ENCODE measurements at regions not wholly inside any gene's neighbourhood (a gene's known extent, or its start where the extent isn't known, plus 50 kb on each side); places are given as distances from the start of the nearest gene placed in this dataset.

DNA sequence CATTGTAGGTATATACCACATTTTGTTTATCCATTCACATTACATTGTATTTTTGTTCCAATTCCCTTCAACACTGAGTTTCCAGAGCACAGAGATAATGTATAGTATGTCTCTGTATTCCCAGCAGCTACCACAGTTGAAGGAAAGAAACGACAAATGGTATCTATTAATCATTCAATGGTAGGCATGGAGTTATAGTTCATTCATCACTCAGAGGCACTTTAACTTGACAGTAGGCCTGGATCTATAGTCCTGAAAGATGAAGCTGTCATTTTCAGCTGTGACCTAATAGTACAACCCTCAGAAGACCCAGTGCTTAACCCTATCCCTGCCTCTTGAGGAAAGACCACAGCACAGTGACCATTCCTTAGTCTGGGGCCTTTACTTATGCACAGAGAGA, 163.0 kb upstream of the TMTC4 start:
- intact Hi-C loops (cut with micrococcal nuclease) = no loop called here
- no peak overlapping the region for H3K4me3 Mint-ChIP-seq (ENCODE audit: low read depth)
- H3K27me3 Mint-ChIP-seq (ENCODE audit: low read depth) = no peaks in the 10 kb centered on the region
- no peaks in the 10 kb centered on the region for H3K9me3 Mint-ChIP-seq
- no peak for DNase-seq (ENCODE audit: low spot score)
- no peaks in the 10 kb centered on the region for H3K36me3 Mint-ChIP-seq (ENCODE audit: low read depth)
- no peak overlapping the region for H3K27ac Mint-ChIP-seq
- H3K4me1 Mint-ChIP-seq (ENCODE audit: low read depth) = no peaks in the 10 kb centered on the region

- Mint-ChIP-seq H3K4me3 (ENCODE audit: low read depth) (no peak overlapping the region), H3K27ac (no peak overlapping the region), H3K27me3 (ENCODE audit: low read depth) (peaks cover 3% of the 10 kb centered on the region), H3K4me1 (ENCODE audit: low read depth) (no peaks in the 10 kb centered on the region), H3K9me3 (no peaks in the 10 kb centered on the region), H3K36me3 (ENCODE audit: low read depth) (no peaks in the 10 kb centered on the region)
- intact Hi-C loops (cut with micrococcal nuclease) = no loop called here
- DNase-seq (ENCODE audit: low spot score) = no peak
Measured at GRCh38 chr13:100836711-100837110, 162.1 kb upstream of the TMTC4 start.

DNA sequence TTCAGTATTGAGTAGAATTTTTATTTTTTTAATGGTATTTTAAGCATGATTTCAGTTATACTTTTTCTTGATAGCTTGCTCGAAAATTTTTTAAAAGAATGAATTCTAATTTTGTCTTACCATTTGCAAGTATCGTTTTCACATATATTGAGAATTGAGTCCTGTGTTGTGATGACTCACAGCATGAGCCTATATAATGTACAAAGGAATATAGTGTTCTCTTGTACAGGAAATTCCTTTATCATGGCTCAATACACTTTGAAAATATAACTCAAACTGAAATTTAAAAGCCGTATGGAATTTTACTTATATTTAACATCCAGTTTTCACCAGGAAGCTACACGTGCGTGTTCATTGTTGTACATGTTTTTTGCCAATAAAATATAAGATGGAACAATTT, 161.1 kb upstream of the TMTC4 start:
- Mint-ChIP-seq H3K9me3 (no peaks in the 10 kb centered on the region), H3K36me3 (ENCODE audit: low read depth) (no peaks in the 10 kb centered on the region), H3K4me3 (ENCODE audit: low read depth) (no peak overlapping the region), H3K27ac (no peak overlapping the region), H3K27me3 (ENCODE audit: low read depth) (peaks cover 3% of the 10 kb centered on the region), H3K4me1 (ENCODE audit: low read depth) (no peaks in the 10 kb centered on the region)
- no peak for DNase-seq (ENCODE audit: low spot score)
- intact Hi-C loops (cut with micrococcal nuclease) = no loop called here

- no peaks in the 10 kb centered on the region for H3K36me3 Mint-ChIP-seq (ENCODE audit: low read depth)
- no peaks in the 10 kb centered on the region for H3K9me3 Mint-ChIP-seq
- no peaks in the 10 kb centered on the region for H3K4me1 Mint-ChIP-seq (ENCODE audit: low read depth)
- no peak overlapping the region for H3K4me3 Mint-ChIP-seq (ENCODE audit: low read depth)
- intact Hi-C loops (cut with micrococcal nuclease) = no loop called here
- no peak overlapping the region for H3K27ac Mint-ChIP-seq
- no peak for DNase-seq (ENCODE audit: low spot score)
- peaks cover 6% of the 10 kb centered on the region for H3K27me3 Mint-ChIP-seq (ENCODE audit: low read depth)
Measured at GRCh38 chr13:100833427-100833826, 158.8 kb upstream of the TMTC4 start.

DNA sequence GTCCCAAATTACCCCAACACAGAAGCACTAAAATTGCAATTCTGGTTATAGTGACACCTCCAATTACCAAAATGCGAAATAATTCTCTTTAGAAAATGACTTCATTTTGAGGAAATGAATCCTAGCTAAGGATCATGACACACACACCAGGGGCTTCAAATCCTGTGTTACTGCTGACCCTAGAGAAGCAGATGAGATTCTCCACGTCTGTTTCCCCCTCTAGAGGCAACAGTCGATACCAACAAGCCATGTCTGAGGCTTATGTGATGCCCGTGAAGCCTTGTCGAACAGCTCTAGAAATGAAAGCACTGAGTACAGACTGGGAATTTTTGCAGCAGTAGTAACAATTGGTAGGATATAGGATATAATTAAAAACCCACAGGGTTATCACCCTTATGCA, 153.6 kb upstream of the TMTC4 start:
- intact Hi-C loops (cut with micrococcal nuclease) = no loop called here
- no peak for DNase-seq (ENCODE audit: low spot score)
- Mint-ChIP-seq H3K27me3 (ENCODE audit: low read depth) (peaks cover 10% of the 10 kb centered on the region), H3K4me3 (ENCODE audit: low read depth) (no peak overlapping the region), H3K9me3 (no peaks in the 10 kb centered on the region), H3K4me1 (ENCODE audit: low read depth) (no peaks in the 10 kb centered on the region), H3K36me3 (ENCODE audit: low read depth) (no peaks in the 10 kb centered on the region), H3K27ac (no peak overlapping the region)

- intact Hi-C loops (cut with micrococcal nuclease) = no loop called here
- peaks cover 10% of the 10 kb centered on the region for H3K27me3 Mint-ChIP-seq (ENCODE audit: low read depth)
- H3K4me1 Mint-ChIP-seq (ENCODE audit: low read depth) = no peaks in the 10 kb centered on the region
- no peaks in the 10 kb centered on the region for H3K9me3 Mint-ChIP-seq
- no peak overlapping the region for H3K27ac Mint-ChIP-seq
- DNase-seq (ENCODE audit: low spot score) = no peak
- no peaks in the 10 kb centered on the region for H3K36me3 Mint-ChIP-seq (ENCODE audit: low read depth)
- H3K4me3 Mint-ChIP-seq (ENCODE audit: low read depth) = no peak overlapping the region
Measured at GRCh38 chr13:100827489-100828176, 153.0 kb upstream of the TMTC4 start.

DNA sequence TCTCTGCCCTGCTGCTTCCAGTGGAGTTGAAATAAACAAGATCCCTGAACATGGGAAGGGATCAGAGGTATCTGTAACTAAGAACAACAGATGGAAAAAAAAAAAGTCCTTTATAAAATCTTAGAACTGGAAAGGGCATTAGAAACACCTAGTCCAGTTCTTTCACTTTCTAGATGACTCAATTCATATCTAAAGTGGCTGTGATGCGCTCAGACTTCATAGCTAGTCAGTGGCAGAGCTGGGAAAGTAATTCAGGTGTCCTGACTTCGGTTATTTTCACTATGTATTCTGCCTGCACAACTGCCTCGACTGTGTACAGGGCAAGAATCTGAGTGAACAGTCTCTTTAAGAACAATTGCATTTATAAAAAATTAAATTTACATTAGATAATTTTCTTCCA, 151.8 kb upstream of the TMTC4 start:
- H3K36me3 Mint-ChIP-seq (ENCODE audit: low read depth) = no peaks in the 10 kb centered on the region
- no peak overlapping the region for H3K27ac Mint-ChIP-seq
- H3K4me3 Mint-ChIP-seq (ENCODE audit: low read depth) = no peak overlapping the region
- H3K4me1 Mint-ChIP-seq (ENCODE audit: low read depth) = no peaks in the 10 kb centered on the region
- no peak for DNase-seq (ENCODE audit: low spot score)
- H3K27me3 Mint-ChIP-seq (ENCODE audit: low read depth) = peaks cover 7% of the 10 kb centered on the region
- intact Hi-C loops (cut with micrococcal nuclease) = no loop called here
- H3K9me3 Mint-ChIP-seq = no peaks in the 10 kb centered on the region

GRCh38 chr13:100825557-100825956, 151.0 kb upstream of the TMTC4 start:
- intact Hi-C loops (cut with micrococcal nuclease) = no loop called here
- Mint-ChIP-seq H3K4me3 (ENCODE audit: low read depth) (no peak overlapping the region), H3K27ac (no peak overlapping the region), H3K36me3 (ENCODE audit: low read depth) (no peaks in the 10 kb centered on the region), H3K27me3 (ENCODE audit: low read depth) (peaks cover 7% of the 10 kb centered on the region), H3K9me3 (no peaks in the 10 kb centered on the region), H3K4me1 (ENCODE audit: low read depth) (no peaks in the 10 kb centered on the region)
- no peak for DNase-seq (ENCODE audit: low spot score)

GRCh38 chr13:100824366-100824765, 149.8 kb upstream of the TMTC4 start:
- H3K4me3 Mint-ChIP-seq (ENCODE audit: low read depth) = no peak overlapping the region
- intact Hi-C loops (cut with micrococcal nuclease) = no loop called here
- no peak overlapping the region for H3K27ac Mint-ChIP-seq

GRCh38 chr13:100823448-100823847, 148.9 kb upstream of the TMTC4 start:
- peaks cover 9% of the 10 kb centered on the region for H3K27me3 Mint-ChIP-seq (ENCODE audit: low read depth)
- intact Hi-C loops (cut with micrococcal nuclease) = no loop called here
- H3K4me1 Mint-ChIP-seq (ENCODE audit: low read depth) = no peaks in the 10 kb centered on the region
- no peak for DNase-seq (ENCODE audit: low spot score)
- H3K4me3 Mint-ChIP-seq (ENCODE audit: low read depth) = no peak overlapping the region
- H3K36me3 Mint-ChIP-seq (ENCODE audit: low read depth) = no peaks in the 10 kb centered on the region
- H3K27ac Mint-ChIP-seq = no peak overlapping the region
- no peaks in the 10 kb centered on the region for H3K9me3 Mint-ChIP-seq

More at GRCh38 chr13:100824366-100824765, 149.8 kb upstream of the TMTC4 start:
- Mint-ChIP-seq H3K27me3 (ENCODE audit: low read depth) (peaks cover 7% of the 10 kb centered on the region), H3K4me1 (ENCODE audit: low read depth) (no peaks in the 10 kb centered on the region), H3K9me3 (no peaks in the 10 kb centered on the region), H3K36me3 (ENCODE audit: low read depth) (no peaks in the 10 kb centered on the region)
- no peak for DNase-seq (ENCODE audit: low spot score)

- intact Hi-C loops (cut with micrococcal nuclease) = no loop called here
- no peaks in the 10 kb centered on the region for H3K4me1 Mint-ChIP-seq (ENCODE audit: low read depth)
- DNase-seq (ENCODE audit: low spot score) = no peak
Measured at GRCh38 chr13:100822871-100823443, 148.4 kb upstream of the TMTC4 start.

GRCh38 chr13:100818711-100819110, 144.1 kb upstream of the TMTC4 start:
- intact Hi-C loops (cut with micrococcal nuclease) = no loop called here
- Mint-ChIP-seq H3K36me3 (ENCODE audit: low read depth) (no peaks in the 10 kb centered on the region), H3K27me3 (ENCODE audit: low read depth) (peaks cover 5% of the 10 kb centered on the region), H3K9me3 (no peaks in the 10 kb centered on the region), H3K27ac (no peak overlapping the region), H3K4me1 (ENCODE audit: low read depth) (no peaks in the 10 kb centered on the region), H3K4me3 (ENCODE audit: low read depth) (no peak overlapping the region)
- DNase-seq (ENCODE audit: low spot score) = no peak

More at GRCh38 chr13:100822871-100823443, 148.4 kb upstream of the TMTC4 start:
- H3K9me3 Mint-ChIP-seq = no peaks in the 10 kb centered on the region
- H3K36me3 Mint-ChIP-seq (ENCODE audit: low read depth) = no peaks in the 10 kb centered on the region
- H3K27me3 Mint-ChIP-seq (ENCODE audit: low read depth) = peaks cover 9% of the 10 kb centered on the region
- no peak overlapping the region for H3K27ac Mint-ChIP-seq
- no peak overlapping the region for H3K4me3 Mint-ChIP-seq (ENCODE audit: low read depth)

DNA sequence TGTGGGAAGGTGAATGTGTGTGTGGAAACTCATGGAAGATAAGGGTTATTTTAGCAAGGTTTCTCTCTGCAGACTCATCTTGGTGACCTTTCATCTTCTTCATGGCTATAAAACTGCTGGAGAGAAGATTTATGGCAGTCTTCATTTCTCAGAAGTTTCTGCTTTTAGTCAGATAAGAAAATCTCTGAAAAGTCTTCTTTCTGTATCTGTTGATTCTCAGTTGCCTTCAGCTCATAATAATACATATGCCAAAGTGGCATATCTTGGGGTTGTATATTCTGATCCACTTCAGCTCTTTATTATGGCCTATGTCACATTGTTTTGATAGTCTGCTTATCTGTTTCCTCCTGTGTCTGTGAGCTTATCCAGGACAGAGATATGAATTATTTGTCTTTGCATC, 143.3 kb upstream of the TMTC4 start:
- intact Hi-C loops (cut with micrococcal nuclease) = no loop called here
- no peak for DNase-seq (ENCODE audit: low spot score)
- no peak overlapping the region for H3K4me3 Mint-ChIP-seq (ENCODE audit: low read depth)
- no peaks in the 10 kb centered on the region for H3K36me3 Mint-ChIP-seq (ENCODE audit: low read depth)
- H3K27ac Mint-ChIP-seq = no peak overlapping the region
- no peaks in the 10 kb centered on the region for H3K4me1 Mint-ChIP-seq (ENCODE audit: low read depth)
- H3K27me3 Mint-ChIP-seq (ENCODE audit: low read depth) = peaks cover 5% of the 10 kb centered on the region
- no peaks in the 10 kb centered on the region for H3K9me3 Mint-ChIP-seq
